ENCODE measurements at regions not wholly inside any gene's neighbourhood (a gene's known extent, or its start where the extent isn't known, plus 50 kb on each side); places are given as distances from the start of the nearest gene placed in this dataset.

GRCh38 chrX:25805744-25806143 is 332.4 kb upstream of the MAGEB18 start:
- TF ChIP-seq, protein P1, sequence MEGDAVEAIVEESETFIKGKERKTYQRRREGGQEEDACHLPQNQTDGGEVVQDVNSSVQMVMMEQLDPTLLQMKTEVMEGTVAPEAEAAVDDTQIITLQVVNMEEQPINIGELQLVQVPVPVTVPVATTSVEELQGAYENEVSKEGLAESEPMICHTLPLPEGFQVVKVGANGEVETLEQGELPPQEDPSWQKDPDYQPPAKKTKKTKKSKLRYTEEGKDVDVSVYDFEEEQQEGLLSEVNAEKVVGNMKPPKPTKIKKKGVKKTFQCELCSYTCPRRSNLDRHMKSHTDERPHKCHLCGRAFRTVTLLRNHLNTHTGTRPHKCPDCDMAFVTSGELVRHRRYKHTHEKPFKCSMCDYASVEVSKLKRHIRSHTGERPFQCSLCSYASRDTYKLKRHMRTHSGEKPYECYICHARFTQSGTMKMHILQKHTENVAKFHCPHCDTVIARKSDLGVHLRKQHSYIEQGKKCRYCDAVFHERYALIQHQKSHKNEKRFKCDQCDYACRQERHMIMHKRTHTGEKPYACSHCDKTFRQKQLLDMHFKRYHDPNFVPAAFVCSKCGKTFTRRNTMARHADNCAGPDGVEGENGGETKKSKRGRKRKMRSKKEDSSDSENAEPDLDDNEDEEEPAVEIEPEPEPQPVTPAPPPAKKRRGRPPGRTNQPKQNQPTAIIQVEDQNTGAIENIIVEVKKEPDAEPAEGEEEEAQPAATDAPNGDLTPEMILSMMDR (IDR thresholded peaks at IDR 0.05): no peak
- DNase-seq (ENCODE audit: low spot score) (no peak), ATAC-seq (ENCODE audit: low FRiP score) (no peak)

- ATAC-seq (ENCODE audit: low FRiP score) (no peak), DNase-seq (ENCODE audit: low spot score) (no peak)
- TF ChIP-seq, protein P1 (IDR thresholded peaks at IDR 0.05): no peak
These were observed 331.1 kb upstream of the MAGEB18 start for GRCh38 chrX:25807022-25807421.

DNA sequence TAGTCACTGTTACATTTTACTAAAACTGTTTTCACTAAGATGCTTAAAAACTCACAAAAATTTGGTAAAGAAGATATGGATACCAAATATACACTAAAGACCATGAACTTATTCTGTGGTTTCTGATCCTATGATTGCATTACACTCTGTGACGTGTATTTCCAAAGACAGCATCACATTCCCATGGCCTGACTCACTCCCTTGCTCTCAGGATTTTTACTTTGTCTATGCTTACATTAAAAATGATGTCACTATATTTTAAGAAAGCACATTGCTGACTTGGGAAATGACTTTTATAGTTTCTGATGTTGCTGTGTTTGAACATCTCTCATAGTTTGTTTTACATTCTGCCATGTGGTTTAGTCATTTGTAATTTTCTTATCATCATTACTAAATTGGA is 327.9 kb upstream of the MAGEB18 start:
- DNase-seq (ENCODE audit: low spot score) (no peak), ATAC-seq (ENCODE audit: low FRiP score) (no peak)
- TF ChIP-seq, protein P1 (IDR thresholded peaks at IDR 0.05): no peak

DNA sequence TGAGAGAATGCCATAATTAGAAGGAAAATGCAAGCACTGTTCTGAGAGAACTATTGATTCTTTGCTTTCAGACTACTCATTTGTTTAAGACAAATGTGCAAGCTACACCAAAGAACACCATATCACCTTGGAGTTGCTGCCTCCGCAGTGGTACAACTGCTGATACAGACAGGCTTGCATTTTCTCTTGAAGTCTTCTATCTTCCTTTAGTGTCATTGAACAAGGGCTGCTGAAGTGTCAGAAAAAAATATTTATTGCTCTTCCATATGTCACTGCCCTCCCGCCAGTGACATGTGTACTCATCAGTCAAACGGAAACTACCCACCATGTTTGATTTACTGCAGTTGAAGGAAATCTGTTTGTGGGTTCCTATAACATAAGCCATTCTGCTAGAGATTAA is 318.3 kb upstream of the MAGEB18 start:
- DNase-seq (ENCODE audit: low spot score): no peak
- ATAC-seq (ENCODE audit: low FRiP score): no peak
- TF ChIP-seq, protein P1 (IDR thresholded peaks at IDR 0.05): no peak

DNA sequence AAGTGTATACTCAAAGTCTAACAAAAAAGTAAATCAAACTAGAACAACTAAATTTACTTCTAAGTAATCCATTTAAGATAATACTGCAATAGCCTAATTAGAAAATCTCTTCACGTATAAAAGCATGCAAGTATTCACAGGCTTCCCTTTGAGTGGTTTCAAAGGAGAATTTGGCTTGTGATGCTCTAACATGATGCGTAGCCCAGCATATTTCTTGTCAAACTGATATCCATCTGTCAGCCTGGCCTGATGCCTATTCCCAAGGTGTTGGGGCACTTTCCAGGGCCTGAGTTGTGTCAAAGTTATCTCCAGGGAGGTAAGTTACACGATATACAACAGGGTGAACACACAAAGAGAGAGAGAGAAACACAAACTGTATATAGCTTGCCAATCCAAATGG is 287.0 kb upstream of the MAGEB18 start:
- TF ChIP-seq, protein P1 (IDR thresholded peaks at IDR 0.05): no peak
- DNase-seq (ENCODE audit: low spot score): no peak
- no peak for ATAC-seq (ENCODE audit: low FRiP score)

DNA sequence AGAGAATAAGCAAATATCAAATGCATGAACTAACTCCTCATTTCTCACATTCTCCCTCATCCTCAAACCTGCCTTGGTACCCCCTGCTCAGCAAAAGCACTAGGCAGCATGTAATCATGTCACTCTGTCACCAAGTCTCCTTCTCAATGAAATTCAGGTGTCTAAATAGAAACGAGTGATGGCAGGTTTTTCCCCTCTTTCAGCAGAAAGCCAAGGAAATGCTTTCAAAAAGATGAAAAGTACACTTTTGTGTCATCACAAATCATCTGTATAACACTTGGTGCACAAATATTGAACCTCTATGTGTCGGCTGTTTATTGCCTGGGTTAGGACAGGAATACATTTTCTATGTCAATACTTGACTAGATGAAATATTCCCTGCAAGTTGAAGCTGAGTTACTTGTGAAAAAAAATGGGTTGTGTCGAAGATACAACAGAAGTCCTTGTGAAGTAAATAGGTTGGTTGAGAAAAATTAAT is 285.1 kb upstream of the MAGEB18 start:
- ATAC-seq (ENCODE audit: low FRiP score) (no peak), DNase-seq (ENCODE audit: low spot score) (no peak)
- TF ChIP-seq, protein P1 (IDR thresholded peaks at IDR 0.05): no peak

GRCh38 chrX:25858273-25858880 is 279.8 kb upstream of the MAGEB18 start:
- no peak for ATAC-seq (ENCODE audit: low FRiP score)

More at GRCh38 chrX:25858273-25858880, 279.8 kb upstream of the MAGEB18 start:
- TF ChIP-seq, protein P1 (IDR thresholded peaks at IDR 0.05): no peak
- DNase-seq (ENCODE audit: low spot score): no peak

All from omental fat pad (tissue), 3 donors.